ENCODE measurements at regions not wholly inside any gene's neighbourhood (a gene's known extent, or its start where the extent isn't known, plus 50 kb on each side); places are given as distances from the start of the nearest gene placed in this dataset.

- peak; percentile 14 for DNase-seq
Measured at GRCh38 chr18:45169610-45170009, 445.7 kb upstream of the SLC14A2 start.

GRCh38 chr18:45171679-45172191, 443.5 kb upstream of the SLC14A2 start:
- DNase-seq = no peak

GRCh38 chr18:45173327-45173726, 441.9 kb upstream of the SLC14A2 start:
- no peak for DNase-seq

- DNase-seq = peak; percentile 33
Measured at GRCh38 chr18:45173799-45174519, 441.3 kb upstream of the SLC14A2 start.

- no peak for DNase-seq
Measured at GRCh38 chr18:45174629-45175136, 440.6 kb upstream of the SLC14A2 start.

- DNase-seq = no peak
Measured at GRCh38 chr18:45175511-45175910, 439.8 kb upstream of the SLC14A2 start.

- DNase-seq = no peak
Measured at GRCh38 chr18:45186832-45187231, 428.4 kb upstream of the SLC14A2 start.

GRCh38 chr18:45191795-45192194, 423.5 kb upstream of the SLC14A2 start:
- DNase-seq = no peak

GRCh38 chr18:45197526-45197970, 417.7 kb upstream of the SLC14A2 start:
- peak; percentile 91 for DNase-seq

GRCh38 chr18:45198526-45198925, 416.8 kb upstream of the SLC14A2 start:
- no peak for DNase-seq

- no peak for DNase-seq
Measured at GRCh38 chr18:45201029-45201428, 414.2 kb upstream of the SLC14A2 start.

- no peak for DNase-seq
Measured at GRCh38 chr18:45201489-45201888, 413.8 kb upstream of the SLC14A2 start.

- no peak for DNase-seq
Measured at GRCh38 chr18:45202061-45202460, 413.2 kb upstream of the SLC14A2 start.

- no peak for DNase-seq
Measured at GRCh38 chr18:45203677-45204076, 411.6 kb upstream of the SLC14A2 start.

GRCh38 chr18:45207328-45207727, 407.9 kb upstream of the SLC14A2 start:
- DNase-seq = no peak

- DNase-seq = no peak
Measured at GRCh38 chr18:45208164-45208563, 407.1 kb upstream of the SLC14A2 start.

- peak; percentile 83 for DNase-seq
Measured at GRCh38 chr18:45212181-45213039, 402.9 kb upstream of the SLC14A2 start.

GRCh38 chr18:45213040-45213333, 402.3 kb upstream of the SLC14A2 start:
- no peak for DNase-seq

GRCh38 chr18:45218436-45218835, 396.8 kb upstream of the SLC14A2 start:
- DNase-seq = no peak

GRCh38 chr18:45221363-45221762, 393.9 kb upstream of the SLC14A2 start:
- no peak for DNase-seq

GRCh38 chr18:45222180-45222579, 393.1 kb upstream of the SLC14A2 start:
- no peak for DNase-seq

- no peak for DNase-seq
Measured at GRCh38 chr18:45227001-45227742, 388.1 kb upstream of the SLC14A2 start.

- DNase-seq = no peak
Measured at GRCh38 chr18:45228796-45229388, 386.4 kb upstream of the SLC14A2 start.

Measured in activated CD4-positive, alpha-beta T cell treated with anti-CD3 and anti-CD28 coated beads, Interleukin-10, Interleukin-2, amounts not matched to agents 100 ng/mL and 50 ng/mL, durations not matched to agents 16 hours and 8 hours (primary cell).